WERI-Rb-1 (cell line): ENCODE measurements at regions not wholly inside any gene's neighbourhood (a gene's known extent, or its start where the extent isn't known, plus 50 kb on each side); places are given as distances from the start of the nearest gene placed in this dataset.

Experiments used
- DNase-seq: peaks from one replicate; pipeline ENCODE4 v3.0.0-alpha.2; 2020
- H3K27ac ChIP-seq: fragments of 250-450 bp; sonication (Bioruptor Pico); 2 replicates; pipeline ENCODE4 v1.5.1; 2020; ENCODE audit warnings: mild to moderate bottlenecking, moderate library complexity
- H3K27me3 ChIP-seq: fragments of 250-450 bp; sonication (Bioruptor Pico); 2 replicates; pipeline ENCODE4 v1.5.1; 2021; ENCODE audit warnings: mild to moderate bottlenecking, low read depth, moderate library complexity; ENCODE audit not compliant: insufficient read depth, severe bottlenecking
- H3K36me3 ChIP-seq: fragments of 250-450 bp; sonication (Bioruptor Pico); 2 replicates; pipeline ENCODE4 v1.5.1; 2020; ENCODE audit warnings: mild to moderate bottlenecking, moderate library complexity
- H3K4me3 ChIP-seq: 2 replicates; pipeline ENCODE4 v1.5.1; 2011; ENCODE audit warnings: low read depth, mild to moderate bottlenecking, control low read depth, low read length
- H3K9me3 ChIP-seq: fragments of 250-450 bp; sonication (Bioruptor Pico); 2 replicates; pipeline ENCODE4 v1.5.1; 2021; ENCODE audit warnings: mild to moderate bottlenecking, moderate library complexity; ENCODE audit not compliant: severe bottlenecking
- CTCF ChIP-seq: IDR thresholded peaks from 2 replicates; pipeline ENCODE4 v1.5.1; 2011; ENCODE audit warnings: low read depth, mild to moderate bottlenecking, control low read depth, inconsistent platforms, low read length

GRCh38 chr21:39114871-39115575, 68.2 kb downstream of the PSMG1 start:
- H3K9me3 ChIP-seq, result peaks cover 3% of the 10 kb centered on the region
- no peak overlapping the region for H3K4me3 ChIP-seq
- H3K27me3 ChIP-seq, result no peaks in the 10 kb centered on the region
- no peak overlapping the region for H3K27ac ChIP-seq
- no peak for DNase-seq
- TF ChIP-seq CTCF, result no peak
- no peaks in the 10 kb centered on the region for H3K36me3 ChIP-seq

GRCh38 chr21:39111931-39112550, 71.2 kb downstream of the PSMG1 start:
- no peaks in the 10 kb centered on the region for H3K27me3 ChIP-seq
- TF ChIP-seq CTCF, result no peak
- H3K36me3 ChIP-seq, result no peaks in the 10 kb centered on the region
- no peak overlapping the region for H3K4me3 ChIP-seq
- DNase-seq, result no peak
- no peak overlapping the region for H3K27ac ChIP-seq
- no peaks in the 10 kb centered on the region for H3K9me3 ChIP-seq

GRCh38 chr21:39110431-39110830, 72.8 kb downstream of the PSMG1 start:
- DNase-seq, result no peak
- no peaks in the 10 kb centered on the region for H3K27me3 ChIP-seq
- H3K36me3 ChIP-seq, result no peaks in the 10 kb centered on the region
- H3K27ac ChIP-seq, result no peak overlapping the region
- no peak for TF ChIP-seq CTCF
- no peaks in the 10 kb centered on the region for H3K9me3 ChIP-seq
- no peak overlapping the region for H3K4me3 ChIP-seq

- TF ChIP-seq CTCF, result no peak
- no peaks in the 10 kb centered on the region for H3K36me3 ChIP-seq
- H3K9me3 ChIP-seq, result no peaks in the 10 kb centered on the region
- H3K4me3 ChIP-seq, result no peak overlapping the region
- DNase-seq, result no peak
- H3K27me3 ChIP-seq, result no peaks in the 10 kb centered on the region
- H3K27ac ChIP-seq, result no peak overlapping the region
Observed at GRCh38 chr21:39109596-39110210, 73.5 kb downstream of the PSMG1 start.

GRCh38 chr21:39109163-39109530, 74.1 kb downstream of the PSMG1 start:
- H3K4me3 ChIP-seq, result no peak overlapping the region
- no peak for DNase-seq
- H3K27me3 ChIP-seq, result no peaks in the 10 kb centered on the region
- no peak for TF ChIP-seq CTCF
- H3K9me3 ChIP-seq, result no peaks in the 10 kb centered on the region
- H3K36me3 ChIP-seq, result no peaks in the 10 kb centered on the region
- H3K27ac ChIP-seq, result no peak overlapping the region
